ENCODE measurements at regions not wholly inside any gene's neighbourhood (a gene's known extent, or its start where the extent isn't known, plus 50 kb on each side); places are given as distances from the start of the nearest gene placed in this dataset.

DNA sequence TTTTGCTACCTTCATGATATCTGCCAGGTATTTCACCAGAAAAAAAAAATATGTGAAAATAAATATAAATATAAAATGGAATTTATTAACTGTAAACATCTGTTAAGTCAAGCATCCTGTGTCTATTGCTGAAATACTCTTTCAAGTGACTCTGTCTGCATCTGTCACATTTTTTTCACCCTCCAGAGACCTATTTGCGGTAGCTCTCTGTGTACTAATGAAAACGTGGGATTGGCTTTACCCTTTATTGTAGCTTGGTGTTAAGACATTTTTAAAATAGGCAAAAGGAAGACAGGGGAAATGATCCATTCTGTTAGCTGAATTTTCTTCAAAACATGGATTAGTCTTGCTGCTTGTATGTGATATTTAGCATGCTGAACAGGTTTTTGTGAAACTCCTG, 536.0 kb upstream of the WWC1 start:
- DNase-seq (ENCODE audit: low read depth): no peak

DNA sequence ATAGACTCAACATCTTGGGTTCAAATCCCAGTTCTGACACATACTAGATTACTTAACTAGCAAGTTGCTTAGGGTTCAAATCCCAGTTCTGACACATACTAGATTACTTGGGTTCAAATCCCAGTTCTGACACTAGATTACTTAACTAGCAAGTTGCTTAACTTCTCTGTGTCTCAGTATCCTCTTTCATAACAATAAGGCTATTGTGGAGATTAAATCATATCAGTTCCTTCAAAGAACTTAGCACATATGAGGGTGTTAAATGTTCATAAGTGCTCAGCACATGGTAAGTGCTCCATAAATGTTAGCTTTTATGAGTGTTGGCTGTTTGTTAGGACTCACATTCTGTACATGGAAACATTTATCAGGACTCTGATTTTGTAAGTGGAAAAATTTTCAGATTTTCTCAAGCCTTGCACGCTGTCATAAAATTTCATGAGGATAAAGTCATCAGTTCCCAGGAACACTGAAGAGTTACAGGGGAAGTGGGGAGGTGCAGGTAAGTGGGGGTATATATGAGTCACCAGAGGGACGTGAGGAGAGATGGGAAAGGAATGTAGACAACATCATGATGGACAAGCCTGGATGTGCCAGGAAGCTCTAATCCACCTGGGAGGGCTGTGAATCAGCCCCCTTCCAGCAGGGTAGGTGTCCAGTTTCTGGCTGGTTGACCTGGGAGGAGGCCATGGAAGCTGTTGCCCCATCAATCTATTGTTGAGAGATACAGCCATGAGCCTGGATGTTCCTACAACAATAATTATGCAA, 532.2 kb upstream of the WWC1 start:
- no peak for DNase-seq (ENCODE audit: low read depth)

DNA sequence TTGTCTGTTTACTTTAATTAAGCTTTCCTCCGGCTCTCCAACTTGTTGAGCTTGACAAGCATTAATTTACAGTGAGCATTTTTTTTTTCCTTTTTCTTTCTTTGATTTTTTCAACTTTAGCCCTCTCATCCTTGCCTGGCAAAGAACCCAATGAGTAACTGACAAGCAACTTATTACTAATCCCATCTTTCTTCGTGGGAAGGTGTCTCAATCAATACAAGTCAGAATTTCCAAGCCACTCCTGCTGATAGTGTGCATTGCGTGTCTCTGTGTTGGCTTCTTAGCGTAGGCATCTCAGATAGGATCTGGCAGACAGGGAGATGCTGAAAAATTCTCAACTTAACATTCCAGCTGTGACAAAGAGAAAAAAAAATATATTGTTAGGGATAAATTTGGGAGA, 527.7 kb upstream of the WWC1 start:
- DNase-seq (ENCODE audit: low read depth): no peak

DNA sequence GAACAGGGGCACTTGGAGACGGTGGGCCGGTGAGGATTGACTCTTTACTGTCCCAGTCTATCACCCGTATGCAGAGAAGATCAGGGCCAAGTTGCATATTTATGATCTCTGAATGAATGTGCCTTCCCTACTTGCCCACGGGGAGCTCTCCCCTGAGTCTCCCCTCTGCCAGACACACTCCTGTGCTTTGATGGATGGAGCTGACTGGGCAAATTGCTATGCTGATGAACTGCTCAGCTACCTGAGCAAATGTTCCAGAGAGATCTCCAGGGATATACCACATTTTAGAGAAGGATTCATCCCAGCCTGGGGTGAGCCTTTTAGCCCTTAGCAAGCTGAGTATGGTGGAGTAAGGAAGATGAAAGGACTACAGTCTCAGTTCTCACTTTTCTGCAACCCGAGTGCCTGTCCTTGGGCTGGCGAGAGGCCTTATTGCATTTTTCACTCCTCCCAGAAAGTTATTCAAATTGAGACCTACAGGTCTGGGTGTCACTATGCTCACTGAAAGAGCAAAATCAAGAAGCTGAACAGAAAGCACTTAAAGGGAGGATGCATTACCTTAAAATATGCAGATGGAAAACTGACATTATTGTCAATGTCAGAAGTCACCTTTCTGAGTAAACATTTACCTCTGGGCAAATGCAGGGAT, 526.7 kb upstream of the WWC1 start:
- no peak for DNase-seq (ENCODE audit: low read depth)

DNA sequence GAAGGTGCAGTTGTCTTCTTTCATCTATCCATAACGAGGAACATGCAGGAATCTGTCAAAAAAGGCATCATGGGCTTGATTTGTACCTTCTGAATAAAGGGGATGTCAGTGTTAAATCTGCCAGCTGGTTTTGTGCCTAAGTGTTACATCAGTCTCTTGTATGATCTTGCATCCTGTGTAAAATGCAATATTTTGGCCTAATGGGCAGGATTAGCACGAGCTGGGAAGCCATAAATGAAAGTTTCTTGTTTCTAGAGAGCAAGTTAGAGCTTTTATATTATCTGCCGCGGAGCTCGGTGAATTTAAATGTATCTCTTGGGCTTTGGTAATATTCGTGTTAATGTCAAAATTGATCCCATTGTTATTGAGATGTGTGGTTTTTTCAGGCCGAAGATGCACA, 526.1 kb upstream of the WWC1 start:
- DNase-seq (ENCODE audit: low read depth): no peak

DNA sequence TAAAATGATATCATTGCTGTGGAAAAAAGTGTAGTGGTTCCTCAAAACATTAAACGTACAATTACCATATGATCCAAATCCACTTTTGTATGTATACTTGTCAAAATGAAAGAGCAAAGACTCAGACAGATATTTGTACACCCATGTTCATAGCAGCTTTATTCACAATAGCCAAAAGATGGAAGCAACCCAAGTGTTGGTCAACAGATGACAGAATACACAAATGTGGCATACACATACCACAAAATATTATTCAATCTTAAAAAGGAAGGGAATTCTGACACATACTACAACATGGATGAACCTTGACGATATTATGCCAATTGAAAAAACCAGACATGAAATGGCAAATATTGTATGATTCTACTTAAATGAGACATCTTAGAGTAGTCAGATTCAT, 524.5 kb upstream of the WWC1 start:
- DNase-seq (ENCODE audit: low read depth): no peak

DNA sequence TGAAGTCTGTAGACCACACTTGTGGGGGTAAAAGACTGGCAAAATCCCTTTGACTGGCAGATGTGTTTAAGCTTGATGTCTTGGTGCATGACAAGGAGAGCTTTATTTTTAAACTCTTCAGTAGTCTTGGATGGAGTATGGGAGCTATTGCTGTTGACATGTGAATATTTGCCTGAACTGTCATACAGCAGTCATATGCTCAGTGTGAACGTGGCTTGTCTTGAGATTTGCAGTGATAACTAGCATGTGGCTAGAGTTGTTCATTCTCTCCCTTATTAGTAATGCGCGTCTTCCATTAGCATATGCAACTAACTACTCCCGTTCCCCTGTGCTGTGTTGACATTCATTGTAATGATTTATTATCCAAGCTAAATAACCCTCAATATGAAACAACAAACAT, 523.6 kb upstream of the WWC1 start:
- no peak for DNase-seq (ENCODE audit: low read depth)

DNA sequence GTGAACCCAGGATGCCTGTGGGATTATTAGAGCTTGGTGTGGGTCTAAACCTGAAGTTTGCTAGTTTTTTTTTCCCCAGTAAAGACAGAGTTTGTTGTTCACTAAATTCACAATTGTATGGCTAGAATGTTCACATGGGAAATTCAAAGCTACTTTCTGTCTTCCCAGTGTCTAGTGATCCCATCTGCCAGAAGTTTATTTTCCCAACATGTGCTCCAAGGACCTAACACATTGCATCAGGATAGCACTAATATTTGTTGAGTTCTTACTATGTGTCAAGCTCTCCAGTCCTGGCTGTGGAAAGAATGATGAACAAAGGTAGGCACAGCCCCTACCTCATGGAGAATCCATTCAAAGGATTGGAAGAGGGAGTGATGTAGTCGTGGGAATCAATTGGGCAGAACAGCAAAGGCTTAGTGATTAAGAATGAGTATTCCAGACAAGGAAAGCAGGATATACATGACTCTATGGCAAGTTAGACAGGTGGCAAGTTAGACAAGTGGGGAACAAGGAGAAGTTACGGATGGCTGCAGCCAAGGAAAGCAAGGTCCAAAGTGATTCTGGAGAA, 521.5 kb upstream of the WWC1 start:
- DNase-seq (ENCODE audit: low read depth): no peak

DNA sequence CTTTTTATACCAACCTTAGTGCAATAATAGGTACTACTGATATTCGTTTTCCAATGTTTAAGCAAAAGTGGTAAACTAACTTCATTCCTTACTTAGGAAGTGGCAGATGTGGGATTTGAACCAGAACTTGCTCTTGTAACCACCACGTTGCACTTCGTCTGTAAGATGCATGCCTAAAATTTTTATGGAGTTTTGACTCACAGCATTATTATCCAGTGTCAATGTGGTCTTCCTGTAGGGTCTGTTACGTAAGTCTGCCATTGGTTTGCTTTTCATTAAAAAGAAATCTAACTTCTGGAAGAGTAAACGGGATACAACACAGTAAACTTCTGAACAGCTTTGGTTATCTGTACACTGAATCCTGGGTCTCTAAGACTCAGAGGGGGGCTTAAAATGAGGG, 521.0 kb upstream of the WWC1 start:
- no peak for DNase-seq (ENCODE audit: low read depth)

DNA sequence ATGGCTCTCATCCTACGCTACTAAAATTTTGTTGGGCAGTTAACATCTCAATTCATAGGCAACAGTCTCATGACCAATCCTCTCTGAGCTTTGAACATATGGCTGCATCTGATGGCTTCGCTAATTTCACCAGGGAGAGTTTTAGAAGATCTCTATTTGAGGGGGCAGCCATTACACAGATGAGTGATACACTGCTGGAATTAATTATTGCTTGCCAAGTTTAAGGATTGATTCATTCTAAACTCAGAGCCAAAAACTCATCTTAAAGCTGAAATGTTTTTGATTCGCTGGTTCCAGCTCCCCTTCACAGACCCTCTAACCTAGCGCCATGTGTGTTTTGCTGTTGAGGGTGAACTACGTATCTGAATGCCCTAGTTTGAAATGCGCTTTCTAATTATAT, 519.9 kb upstream of the WWC1 start:
- no peak for DNase-seq (ENCODE audit: low read depth)

DNA sequence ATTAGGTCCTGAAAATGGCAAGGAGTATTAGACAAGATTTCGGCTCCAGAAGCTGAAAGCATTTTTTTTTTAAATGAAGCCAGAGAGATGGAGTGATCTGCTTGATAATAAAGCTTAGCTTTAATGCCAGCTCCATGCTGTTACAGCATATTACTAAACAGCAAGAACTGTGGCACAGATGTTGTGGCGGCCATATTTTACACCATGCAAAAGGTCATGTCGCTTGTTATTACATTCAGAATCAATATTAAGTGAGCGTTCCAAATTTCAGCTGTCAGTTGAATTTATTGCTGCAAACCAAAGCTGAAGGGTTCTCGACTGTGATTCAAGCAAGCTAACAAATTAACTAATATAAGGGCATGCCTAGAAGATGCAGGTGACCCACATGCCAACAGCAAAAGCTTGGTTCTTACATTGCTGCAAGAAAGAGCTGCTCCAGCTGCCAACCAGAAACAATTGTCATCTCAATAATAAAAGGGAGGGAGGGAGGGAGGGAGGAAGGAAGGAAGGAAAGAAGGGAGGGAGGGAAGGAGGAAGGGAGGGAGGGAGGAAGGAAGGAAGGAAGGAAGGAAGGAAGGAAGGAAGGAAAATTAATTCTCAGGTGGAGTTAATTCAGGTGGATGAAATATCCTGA, 517.7 kb upstream of the WWC1 start:
- no peak for DNase-seq (ENCODE audit: low read depth)

DNA sequence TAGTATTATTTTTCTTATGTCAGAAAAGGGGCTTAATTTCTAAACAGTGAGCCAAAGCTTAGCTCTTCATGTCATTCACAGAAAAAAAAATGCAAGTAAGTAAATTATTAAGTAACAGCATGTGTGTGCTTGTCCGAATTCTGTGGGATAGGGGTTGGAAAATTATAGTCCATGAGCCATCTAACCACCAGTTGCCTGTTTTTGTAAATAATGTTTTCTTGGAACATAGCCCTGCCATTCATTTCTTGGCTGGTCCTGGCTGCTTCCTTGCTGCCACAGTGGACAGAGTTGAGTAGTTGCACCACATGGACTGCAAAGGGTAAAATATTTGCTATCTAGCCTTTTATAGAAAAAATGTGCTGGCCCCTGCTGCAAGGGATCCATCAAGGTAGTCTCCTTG, 513.7 kb upstream of the WWC1 start:
- DNase-seq (ENCODE audit: low read depth): no peak

DNA sequence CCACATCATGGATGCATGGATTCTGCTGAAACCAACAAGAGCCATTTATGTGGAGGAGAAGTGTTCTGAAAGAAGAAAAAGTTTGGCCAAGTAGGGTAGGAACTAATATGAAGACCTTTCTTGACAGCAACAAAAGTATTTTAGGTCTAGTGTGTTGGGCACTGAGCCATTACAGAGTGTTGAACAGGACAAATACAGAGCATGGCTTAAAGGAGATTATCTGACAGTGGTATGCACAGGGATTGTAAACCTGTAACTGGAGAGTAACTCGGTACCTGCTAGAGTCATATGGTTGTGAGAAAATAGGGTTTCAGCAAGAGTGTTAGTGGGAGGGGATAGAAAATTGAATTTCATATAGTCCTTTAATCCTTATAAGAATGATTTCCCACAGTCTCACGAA, 513.2 kb upstream of the WWC1 start:
- DNase-seq (ENCODE audit: low read depth): no peak

DNA sequence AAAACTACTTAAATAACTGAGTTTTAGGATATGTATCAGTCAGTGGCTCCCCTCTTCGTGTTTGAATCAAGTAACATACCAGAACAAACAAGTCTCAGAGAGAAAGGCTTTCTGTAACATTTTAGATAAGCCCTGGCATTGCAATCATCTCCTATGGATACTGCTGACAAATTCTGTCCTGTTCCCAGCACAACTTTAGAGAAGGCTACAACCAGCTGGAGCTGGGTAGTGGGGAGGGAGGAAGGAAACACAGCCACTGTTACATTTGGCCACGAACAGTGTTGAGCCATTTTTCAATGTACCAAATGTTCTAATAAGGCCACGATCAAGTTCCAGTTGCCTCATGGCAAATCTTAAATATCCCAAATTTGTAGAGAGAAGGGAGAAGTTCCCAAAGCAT, 511.8 kb upstream of the WWC1 start:
- no peak for DNase-seq (ENCODE audit: low read depth)

DNA sequence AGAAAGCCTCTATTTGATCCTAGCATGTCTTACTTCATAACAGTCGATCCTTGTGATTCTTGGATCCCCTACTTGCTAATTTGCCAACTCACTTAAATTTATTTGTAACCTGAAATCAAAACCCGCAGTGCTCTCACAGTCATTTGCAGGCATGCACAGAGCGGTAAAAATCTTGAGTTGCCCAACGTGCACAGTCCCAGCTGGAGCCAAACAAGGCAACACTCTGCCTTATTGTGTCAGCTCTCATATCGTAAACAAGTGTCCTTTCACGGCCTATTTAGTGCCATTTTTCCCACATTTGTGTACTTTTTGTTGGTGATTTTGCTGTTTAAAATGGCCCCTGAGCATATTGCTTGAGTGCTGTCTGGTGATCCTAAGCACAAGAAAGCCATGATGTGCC, 511.3 kb upstream of the WWC1 start:
- DNase-seq (ENCODE audit: low read depth): no peak

DNA sequence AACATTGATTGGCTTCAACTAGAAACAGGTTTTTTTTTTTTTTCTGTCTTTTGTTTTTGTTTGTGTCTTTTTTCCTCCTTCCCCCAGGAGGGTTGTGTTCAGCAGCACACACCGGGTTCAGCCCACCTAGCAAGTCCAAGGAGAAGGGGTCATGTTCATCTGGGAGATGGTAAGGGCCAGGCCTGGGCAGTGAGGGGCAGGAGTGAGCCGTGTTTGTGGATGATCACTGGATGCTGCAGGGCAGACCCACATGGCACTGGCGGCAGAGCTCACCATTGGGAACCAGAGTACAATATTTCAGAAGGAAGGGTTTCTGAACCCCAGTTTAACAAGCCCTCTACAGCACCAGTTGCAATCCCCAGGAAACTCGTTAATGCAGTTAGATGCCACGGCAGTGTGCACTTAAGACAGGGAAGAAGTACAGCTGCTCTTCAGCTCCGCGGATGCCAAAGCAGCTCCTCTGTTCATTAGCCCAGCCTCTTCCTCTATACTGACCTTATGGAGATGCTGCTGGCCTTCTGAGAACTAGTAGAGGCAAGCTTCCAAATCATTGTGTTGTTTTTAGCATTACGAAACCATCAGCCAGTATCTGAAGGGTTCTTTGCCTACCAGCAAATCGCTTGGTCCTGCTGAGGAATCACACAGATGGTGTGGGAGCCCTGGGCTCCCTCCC, 508.2 kb upstream of the WWC1 start:
- DNase-seq (ENCODE audit: low read depth): no peak

DNA sequence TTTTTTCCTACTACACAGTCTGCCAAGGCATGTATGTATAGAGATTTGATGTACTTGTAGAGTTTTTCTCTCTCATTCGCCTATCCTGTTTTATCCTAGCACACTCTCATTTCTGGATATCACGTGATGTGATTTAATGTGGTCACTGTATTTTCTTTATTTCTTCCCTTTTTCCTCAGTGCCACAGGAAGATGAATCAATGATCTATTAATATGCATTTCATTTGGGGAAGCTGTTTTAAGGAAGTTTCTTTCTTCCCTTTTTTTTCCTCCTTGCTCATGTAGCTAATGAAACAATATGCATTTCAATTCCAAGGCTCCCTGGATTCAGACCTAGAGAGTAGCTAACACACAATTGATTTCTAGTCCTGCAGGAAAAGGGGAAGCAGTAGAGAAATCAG, 506.3 kb upstream of the WWC1 start:
- DNase-seq (ENCODE audit: low read depth): no peak

DNA sequence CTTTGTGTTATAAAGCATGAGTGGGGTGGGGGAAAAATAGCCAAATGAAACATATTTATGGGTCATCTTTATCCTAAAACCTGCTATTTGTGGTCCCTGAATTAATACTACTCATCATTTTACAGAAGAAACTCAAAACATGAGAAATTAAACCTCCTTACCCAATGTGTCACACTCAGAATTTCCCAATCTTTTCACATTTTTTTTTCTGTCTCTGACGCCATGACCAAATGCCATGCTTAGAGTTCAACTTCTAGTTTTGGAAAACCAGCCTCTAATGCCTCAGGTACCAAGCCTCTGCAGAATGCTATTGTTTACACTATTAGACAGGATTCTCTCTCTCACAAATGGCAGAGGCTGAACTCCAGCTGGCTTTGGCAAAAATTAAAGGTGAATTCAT, 505.5 kb upstream of the WWC1 start:
- DNase-seq (ENCODE audit: low read depth): no peak

DNA sequence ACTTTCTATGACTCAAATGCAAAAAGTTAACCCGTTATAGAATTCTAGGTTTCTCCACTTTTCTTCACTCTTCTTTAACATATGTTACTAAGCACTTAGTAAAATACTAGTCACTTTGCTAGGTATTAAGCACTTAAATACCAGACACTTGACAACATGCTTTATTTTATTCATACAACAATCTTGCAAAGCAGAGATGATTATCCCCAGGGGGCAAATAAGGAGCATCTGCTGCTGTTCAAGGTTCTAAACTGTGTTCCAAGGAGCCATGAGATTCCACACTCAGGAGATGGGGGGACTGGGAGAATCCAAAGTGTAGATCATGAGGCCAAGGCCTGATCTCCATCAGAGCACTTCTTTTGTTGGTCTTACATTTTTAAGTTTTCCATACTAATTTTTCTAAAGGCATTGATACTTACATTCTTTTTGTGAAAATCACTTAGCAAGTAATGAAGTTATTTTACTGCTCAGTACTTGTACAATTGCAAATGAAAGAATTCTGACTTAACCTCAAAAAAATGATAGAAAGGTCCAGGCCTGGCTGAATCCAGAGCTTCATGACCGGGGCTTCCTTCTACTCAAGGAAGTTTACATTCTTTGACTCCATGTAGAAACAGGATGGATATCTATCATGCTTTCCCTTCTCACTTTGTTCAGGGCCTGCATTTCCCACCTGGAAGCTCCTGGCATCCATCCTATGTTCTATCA, 504.4 kb upstream of the WWC1 start:
- no peak for DNase-seq (ENCODE audit: low read depth)

DNA sequence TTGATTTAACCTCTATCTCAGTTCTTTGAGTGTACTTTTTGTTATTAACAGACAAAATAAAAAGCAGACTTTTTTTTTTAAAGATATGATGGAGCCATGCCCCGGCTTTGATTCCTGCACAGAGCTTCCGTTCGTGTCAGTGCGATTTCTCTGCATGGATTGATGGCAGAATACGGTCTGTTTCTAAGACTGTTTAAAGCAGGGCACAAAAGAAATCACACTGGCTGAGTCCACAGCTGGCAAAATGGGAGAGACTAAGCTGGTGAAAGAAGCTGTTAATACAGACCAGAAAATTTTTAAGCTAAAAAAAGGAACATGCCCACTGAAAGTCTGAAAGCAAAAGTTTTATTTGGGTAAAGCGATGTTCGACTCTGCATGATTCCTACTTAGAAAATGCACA, 501.4 kb upstream of the WWC1 start:
- DNase-seq (ENCODE audit: low read depth): no peak

DNA sequence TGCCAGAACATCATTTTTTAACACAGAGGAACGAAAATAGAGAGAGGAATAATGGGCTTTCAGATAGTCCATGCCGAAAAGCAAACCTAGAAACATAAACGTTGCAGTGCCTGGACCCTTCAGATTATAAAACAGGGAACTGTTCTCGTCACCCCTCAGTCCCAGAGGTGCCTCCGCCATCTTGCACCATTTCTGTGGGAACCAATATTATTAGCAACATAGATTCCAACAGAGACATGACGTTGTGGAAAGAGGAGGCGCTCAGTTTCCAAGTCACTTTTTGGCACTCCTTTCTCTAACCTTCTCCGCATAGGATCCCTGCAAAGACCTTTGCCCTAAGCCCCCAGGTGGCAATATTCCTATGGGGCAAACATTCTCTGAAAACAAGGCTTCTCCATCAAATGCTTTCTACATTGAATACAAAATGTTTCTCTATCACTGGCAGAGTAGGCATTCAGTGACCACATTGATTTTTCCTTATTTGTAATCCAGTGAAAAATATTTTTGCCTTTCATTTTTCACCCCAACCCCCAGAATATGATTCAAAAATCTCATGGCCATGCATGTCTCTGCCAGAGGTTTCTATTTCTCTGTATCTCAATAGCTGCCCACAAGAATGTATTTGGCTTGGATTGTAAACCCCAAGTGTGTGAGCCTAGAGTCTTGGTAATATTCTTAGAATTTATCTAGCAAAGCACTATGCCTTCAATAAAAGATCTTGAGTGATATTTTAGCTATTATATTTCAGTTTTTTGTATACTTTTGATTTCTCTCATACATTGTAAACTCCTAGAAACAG, 500.8 kb upstream of the WWC1 start:
- DNase-seq (ENCODE audit: low read depth): no peak
